LNCAP (cell line): ENCODE measurements at regions not wholly inside any gene's neighbourhood (a gene's known extent, or its start where the extent isn't known, plus 50 kb on each side); places are given as distances from the start of the nearest gene placed in this dataset.

Source experiments
- CTCF ChIP-seq: fragments of 450-650 bp; IDR thresholded peaks from 2 replicates; pipeline ENCODE4 v1.5.1; 2017; ENCODE audit warnings: mild to moderate bottlenecking

- TF ChIP-seq CTCF: no peak
Observed at GRCh38 chr2:59413751-59414570, 1139.5 kb downstream of the BCL11A start.

- TF ChIP-seq CTCF: no peak
Observed at GRCh38 chr2:59399126-59399525, 1154.3 kb downstream of the BCL11A start.

- no peak for TF ChIP-seq CTCF
Observed at GRCh38 chr2:59398081-59398480, 1155.4 kb downstream of the BCL11A start.

DNA sequence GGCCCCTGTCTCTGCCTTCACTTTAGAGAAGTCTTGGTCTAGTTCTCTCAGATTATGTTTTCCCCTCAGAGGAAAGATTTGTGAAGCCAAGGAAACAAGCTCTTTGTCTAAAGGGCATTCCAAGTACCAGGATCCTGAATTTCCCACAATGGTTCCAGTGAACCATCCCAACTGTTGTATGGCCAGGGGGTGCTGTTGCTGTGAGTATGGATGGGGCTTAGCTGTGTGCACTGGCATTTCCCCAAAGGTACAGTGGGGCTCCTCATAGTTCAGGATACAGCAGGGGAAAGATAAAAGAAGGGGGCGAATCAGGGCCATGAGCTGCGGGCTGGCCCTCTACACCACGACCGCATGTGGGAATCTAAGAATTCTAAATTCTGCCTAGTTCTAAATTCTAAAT is 1154.0 kb upstream of the FANCL start:
- TF ChIP-seq CTCF: no peak

DNA sequence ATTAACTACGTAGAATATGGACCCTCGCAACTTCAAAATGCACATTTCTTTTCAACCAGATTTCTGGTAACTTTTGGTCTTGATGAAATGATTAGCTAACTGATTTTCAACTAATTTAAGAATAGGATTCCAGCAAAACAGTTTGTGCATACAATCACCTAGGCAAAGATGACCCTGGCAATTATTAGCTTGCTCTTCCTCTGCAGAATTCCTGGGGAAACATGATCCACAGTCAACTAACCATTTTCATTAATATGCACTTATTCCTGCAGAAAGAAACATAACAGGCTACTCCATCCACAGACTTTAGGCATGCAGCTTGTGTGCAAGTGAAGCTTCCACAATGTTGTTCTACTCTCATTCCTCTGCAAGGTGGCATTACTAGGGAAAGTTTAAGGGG is 1150.8 kb upstream of the FANCL start:
- no peak for TF ChIP-seq CTCF

DNA sequence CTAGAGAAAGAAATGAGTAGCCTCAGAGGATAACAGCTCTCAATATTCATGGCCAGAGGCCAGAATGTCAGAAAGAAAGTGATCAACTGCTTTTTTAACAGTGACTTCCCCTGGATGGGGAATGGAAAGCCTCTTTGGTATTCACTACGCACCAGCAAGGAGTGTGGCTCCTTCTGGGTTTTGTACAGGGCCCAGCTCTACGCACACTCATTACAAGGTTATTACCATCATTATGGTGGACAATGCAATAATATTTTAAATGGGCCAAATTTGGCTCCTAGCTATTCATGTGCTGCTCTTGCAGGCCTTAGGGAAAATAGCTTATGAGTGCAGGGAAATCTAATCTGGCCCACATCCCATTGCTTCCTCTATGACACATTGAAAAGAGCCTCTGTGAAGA is 1149.5 kb upstream of the FANCL start:
- TF ChIP-seq CTCF: no peak

DNA sequence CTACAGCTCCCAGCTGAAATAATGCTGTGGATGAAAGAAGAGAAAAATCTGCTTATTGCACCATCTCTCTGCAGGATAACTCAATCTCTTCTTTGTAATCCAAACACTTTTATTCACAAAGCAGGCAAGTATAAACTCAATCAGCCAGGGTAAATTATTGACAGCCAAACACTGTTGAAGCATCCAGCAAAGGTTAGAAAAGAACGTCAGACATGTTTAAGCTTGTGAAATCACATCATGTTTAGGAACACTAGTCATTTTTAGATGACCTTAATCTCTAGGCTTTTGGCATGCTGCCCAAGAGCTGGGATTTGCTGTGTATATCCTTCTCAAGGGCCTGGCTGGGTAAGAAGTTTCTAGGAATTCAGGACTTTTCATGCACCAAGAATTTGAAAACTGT is 1148.1 kb upstream of the FANCL start:
- no peak for TF ChIP-seq CTCF

GRCh38 chr2:59385971-59386370 is 1144.8 kb upstream of the FANCL start:
- no peak for TF ChIP-seq CTCF
